Hepatocyte (in vitro differentiated cells): ENCODE measurements at regions not wholly inside any gene's neighbourhood (a gene's known extent, or its start where the extent isn't known, plus 50 kb on each side); places are given as distances from the start of the nearest gene placed in this dataset.
A peak's percentile ranks its signal among the peaks of the same experiment; 100 is the strongest.
"Not testable (repeated sequence)": the region's sequence is repeated elsewhere in the genome, so short reads cannot be mapped to it uniquely, and the experiment has no call there.

Source experiments
- DNase-seq: peaks from one replicate; pipeline ENCODE4 v3.0.0-alpha.2; 2016; ENCODE audit warnings: low spot score
- H2AFZ ChIP-seq: fragments of 200-600 bp; sonication (generic); 2 replicates; pipeline ENCODE4 v1.6.0; 2016; ENCODE audit warnings: antibody characterized with exemption, mild to moderate bottlenecking
- H3K27ac ChIP-seq: fragments of 200-600 bp; sonication (generic); 2 replicates; pipeline ENCODE4 v1.5.1; 2016; ENCODE audit warnings: mild to moderate bottlenecking
- H3K27me3 ChIP-seq: fragments of 200-600 bp; sonication (generic); 2 replicates; pipeline ENCODE4 v1.6.1; 2016
- H3K36me3 ChIP-seq: fragments of 200-600 bp; sonication (generic); replicated peaks from 2 replicates; pipeline ENCODE4 v1.5.1; 2016; ENCODE audit warnings: low read depth; ENCODE audit not compliant: insufficient read depth
- H3K4me1 ChIP-seq: fragments of 200-600 bp; sonication (generic); 2 replicates; pipeline ENCODE4 v1.5.1; 2016; ENCODE audit warnings: mild to moderate bottlenecking, moderate library complexity; ENCODE audit not compliant: insufficient read depth
- H3K4me2 ChIP-seq: fragments of 200-600 bp; sonication (generic); 2 replicates; pipeline ENCODE4 v1.6.0; 2016
- H3K4me3 ChIP-seq: fragments of 200-600 bp; sonication (generic); 2 replicates; pipeline ENCODE4 v1.5.1; 2016; ENCODE audit warnings: mild to moderate bottlenecking
- H3K79me2 ChIP-seq: fragments of 200-600 bp; sonication (generic); 2 replicates; pipeline ENCODE4 v1.6.0; 2017; ENCODE audit warnings: mild to moderate bottlenecking
- H3K9me2 ChIP-seq: fragments of 200-600 bp; sonication (generic); replicated peaks from 2 replicates; pipeline ENCODE4 v1.6.0; 2017; ENCODE audit warnings: mild to moderate bottlenecking; ENCODE audit not compliant: insufficient read depth
- H3K9me3 ChIP-seq: fragments of 200-600 bp; sonication (generic); 2 replicates; pipeline ENCODE4 v1.5.1; 2016; ENCODE audit warnings: low read depth, mild to moderate bottlenecking
- H4K20me1 ChIP-seq: fragments of 200-600 bp; sonication (generic); 2 replicates; pipeline ENCODE4 v1.6.0; 2016; ENCODE audit warnings: mild to moderate bottlenecking; ENCODE audit not compliant: insufficient read depth, poor library complexity, severe bottlenecking
- EZH2 ChIP-seq: fragments of 200-600 bp; sonication (generic); IDR thresholded peaks from 2 replicates; pipeline ENCODE4 v1.6.1; 2016; ENCODE audit warnings: antibody characterized with exemption, mild to moderate bottlenecking, borderline replicate concordance
- EZH2phosphoT487 ChIP-seq: fragments of 200-600 bp; sonication (generic); IDR thresholded peaks from one replicate; pipeline ENCODE4 v1.6.1; 2018; ENCODE audit warnings: antibody characterized with exemption, mild to moderate bottlenecking, low read depth, moderate library complexity; ENCODE audit not compliant: unreplicated experiment, severe bottlenecking
- WGBS: methylation state at CpG from one replicate; pipeline ENCODE4 v1.1.6; 2016; ENCODE audit warnings: low lambda C conversion rate; ENCODE audit errors: missing lambda C conversion rate; 5-methylcytosine and 5-hydroxymethylcytosine counted together
- TF ChIP-seq, protein P1 (sequence below): fragments of 200-600 bp; sonication (generic); IDR thresholded peaks from 2 replicates; pipeline ENCODE4 v1.5.1; 2016; ENCODE audit warnings: antibody characterized with exemption, mild to moderate bottlenecking; ENCODE audit not compliant: poor library complexity

- H3K4me3 ChIP-seq: no peak overlapping the region
- no peaks in the 10 kb centered on the region for H3K27me3 ChIP-seq
- DNase-seq: no peak
- no peaks in the 10 kb centered on the region for H3K4me1 ChIP-seq
- no peak overlapping the region for H3K27ac ChIP-seq
- H2AFZ ChIP-seq: no peak overlapping the region
- H3K79me2 ChIP-seq: no peaks in the 10 kb centered on the region
- H3K9me3 ChIP-seq: no peaks in the 10 kb centered on the region
- no peaks in the 10 kb centered on the region for H3K36me3 ChIP-seq
- no peaks in the 10 kb centered on the region for H3K9me2 ChIP-seq
- TF ChIP-seq EZH2phosphoT487 (no peak), EZH2 (no peak)
- TF ChIP-seq, protein P1, sequence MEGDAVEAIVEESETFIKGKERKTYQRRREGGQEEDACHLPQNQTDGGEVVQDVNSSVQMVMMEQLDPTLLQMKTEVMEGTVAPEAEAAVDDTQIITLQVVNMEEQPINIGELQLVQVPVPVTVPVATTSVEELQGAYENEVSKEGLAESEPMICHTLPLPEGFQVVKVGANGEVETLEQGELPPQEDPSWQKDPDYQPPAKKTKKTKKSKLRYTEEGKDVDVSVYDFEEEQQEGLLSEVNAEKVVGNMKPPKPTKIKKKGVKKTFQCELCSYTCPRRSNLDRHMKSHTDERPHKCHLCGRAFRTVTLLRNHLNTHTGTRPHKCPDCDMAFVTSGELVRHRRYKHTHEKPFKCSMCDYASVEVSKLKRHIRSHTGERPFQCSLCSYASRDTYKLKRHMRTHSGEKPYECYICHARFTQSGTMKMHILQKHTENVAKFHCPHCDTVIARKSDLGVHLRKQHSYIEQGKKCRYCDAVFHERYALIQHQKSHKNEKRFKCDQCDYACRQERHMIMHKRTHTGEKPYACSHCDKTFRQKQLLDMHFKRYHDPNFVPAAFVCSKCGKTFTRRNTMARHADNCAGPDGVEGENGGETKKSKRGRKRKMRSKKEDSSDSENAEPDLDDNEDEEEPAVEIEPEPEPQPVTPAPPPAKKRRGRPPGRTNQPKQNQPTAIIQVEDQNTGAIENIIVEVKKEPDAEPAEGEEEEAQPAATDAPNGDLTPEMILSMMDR: no peak
- H4K20me1 ChIP-seq: no peaks in the 10 kb centered on the region
- 86% methylated on average over 4 of the region's 4 CpGs for WGBS
- H3K4me2 ChIP-seq: no peak overlapping the region
Measured at GRCh38 chr2:31788273-31788672, 207.5 kb upstream of the SRD5A2 start.

GRCh38 chr2:31785876-31786275, 205.1 kb upstream of the SRD5A2 start:
- WGBS: 70% methylated on average over 2 of the region's 2 CpGs
- H3K79me2 ChIP-seq: no peaks in the 10 kb centered on the region
- TF ChIP-seq EZH2phosphoT487 (no peak), EZH2 (no peak)
- TF ChIP-seq, protein P1: no peak
- peak; percentile 25 for DNase-seq
- H3K4me2 ChIP-seq: no peak overlapping the region
- H3K9me2 ChIP-seq: no peaks in the 10 kb centered on the region
- no peaks in the 10 kb centered on the region for H4K20me1 ChIP-seq
- H3K36me3 ChIP-seq: no peaks in the 10 kb centered on the region
- no peaks in the 10 kb centered on the region for H3K9me3 ChIP-seq
- no peak overlapping the region for H3K27ac ChIP-seq
- H2AFZ ChIP-seq: no peak overlapping the region
- H3K4me3 ChIP-seq: no peak overlapping the region
- no peaks in the 10 kb centered on the region for H3K27me3 ChIP-seq
- H3K4me1 ChIP-seq: no peaks in the 10 kb centered on the region

DNA sequence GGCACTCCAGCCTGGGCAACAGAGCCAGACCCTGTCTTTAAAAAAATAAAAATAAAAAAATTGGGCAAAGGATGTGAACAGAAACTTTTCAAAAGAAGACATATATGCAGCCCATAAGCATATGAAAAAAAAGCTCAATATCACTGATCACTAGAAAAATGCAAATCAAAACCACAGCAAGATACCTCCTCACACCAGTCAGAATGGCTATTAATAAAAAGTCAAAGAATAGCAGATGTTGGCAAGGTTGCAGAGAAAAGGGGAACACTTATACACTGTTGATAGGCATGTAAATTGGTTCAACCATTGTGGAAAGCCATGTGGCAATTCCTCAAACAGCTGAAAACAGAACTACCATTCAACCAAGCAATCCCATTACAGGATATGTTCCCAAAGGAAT, 204.1 kb upstream of the SRD5A2 start:
- no peak overlapping the region for H2AFZ ChIP-seq
- no peak for DNase-seq
- TF ChIP-seq EZH2 (no peak), EZH2phosphoT487 (no peak)
- TF ChIP-seq, protein P1: no peak
- H3K79me2 ChIP-seq: no peaks in the 10 kb centered on the region
- H3K4me1 ChIP-seq: no peaks in the 10 kb centered on the region
- H3K4me3 ChIP-seq: no peak overlapping the region
- H3K9me3 ChIP-seq: no peaks in the 10 kb centered on the region
- no peaks in the 10 kb centered on the region for H3K36me3 ChIP-seq
- no peak overlapping the region for H3K4me2 ChIP-seq
- H3K9me2 ChIP-seq: no peaks in the 10 kb centered on the region
- H4K20me1 ChIP-seq: no peaks in the 10 kb centered on the region
- H3K27ac ChIP-seq: no peak overlapping the region
- H3K27me3 ChIP-seq: no peaks in the 10 kb centered on the region

GRCh38 chr2:31783446-31784091, 202.8 kb upstream of the SRD5A2 start:
- not testable (repeated sequence) for DNase-seq, H3K4me1 ChIP-seq, H4K20me1 ChIP-seq, H3K27me3 ChIP-seq, H3K9me3 ChIP-seq, H3K4me3 ChIP-seq, H3K36me3 ChIP-seq, H3K9me2 ChIP-seq, H3K79me2 ChIP-seq, H2AFZ ChIP-seq, H3K4me2 ChIP-seq, H3K27ac ChIP-seq
- 68% methylated on average over 6 of the region's 6 CpGs for WGBS
